DND-41 (cell line): ENCODE measurements at regions not wholly inside any gene's neighbourhood (a gene's known extent, or its start where the extent isn't known, plus 50 kb on each side); places are given as distances from the start of the nearest gene placed in this dataset.

Experiments used
- CTCF ChIP-seq: IDR thresholded peaks from 2 replicates; pipeline ENCODE4 v1.5.1; 2012; ENCODE audit warnings: borderline replicate concordance, low read length, moderate library complexity, mild to moderate bottlenecking; ENCODE audit not compliant: poor library complexity, severe bottlenecking; ENCODE audit errors: extremely low read depth
- EZH2 ChIP-seq: IDR thresholded peaks from 3 replicates; pipeline ENCODE4 v1.6.1; 2012; ENCODE audit warnings: borderline replicate concordance, low read depth, mild to moderate bottlenecking, moderate library complexity, low read length, inconsistent platforms; ENCODE audit not compliant: severe bottlenecking

GRCh38 chr12:125305231-125305630, 240.0 kb downstream of the AACS start:
- TF ChIP-seq CTCF = no peak
- no peak for TF ChIP-seq EZH2
